ENCODE measurements at regions not wholly inside any gene's neighbourhood (a gene's known extent, or its start where the extent isn't known, plus 50 kb on each side); places are given as distances from the start of the nearest gene placed in this dataset.

DNA sequence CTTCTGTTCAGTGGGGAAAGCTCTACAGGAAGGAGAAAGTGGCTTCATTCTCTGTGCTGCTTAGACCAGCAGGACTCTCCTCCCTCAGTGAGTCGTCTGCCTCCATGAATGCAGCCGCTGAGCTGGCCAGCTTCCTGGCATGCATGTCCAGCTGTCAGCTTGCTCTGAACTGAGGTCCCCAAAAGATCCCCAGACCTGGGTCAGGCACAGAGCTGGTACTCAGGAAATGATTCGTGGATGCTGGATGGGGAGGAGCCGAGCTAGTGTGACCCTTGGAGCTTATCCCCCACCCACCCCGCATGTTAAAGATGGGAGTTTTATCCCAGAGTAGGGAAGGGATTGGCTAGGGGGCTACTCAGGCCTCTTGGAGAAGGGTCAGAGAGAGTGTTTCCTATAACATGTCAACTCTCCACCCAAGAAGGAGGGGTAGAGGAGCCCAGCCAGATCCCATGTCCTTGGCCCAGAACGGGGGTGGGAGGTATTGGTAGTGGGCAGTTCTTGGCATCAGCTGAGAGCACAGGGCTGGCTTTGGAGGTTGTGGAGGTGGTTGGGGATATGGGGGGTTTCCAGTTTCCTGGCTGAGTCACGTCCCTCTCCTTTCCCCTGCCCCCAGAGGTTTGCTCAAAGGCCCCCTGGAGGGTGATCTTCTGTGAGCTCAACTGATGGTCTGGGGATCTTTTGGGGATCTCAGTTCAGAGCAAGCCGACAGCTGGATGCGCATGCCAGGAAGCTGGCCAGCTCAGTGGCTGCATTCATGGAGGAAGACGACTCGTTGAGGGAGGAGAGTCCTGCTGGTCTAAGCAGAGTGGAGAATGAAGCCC is 110.1 kb downstream of the FOXD2 start:
- in situ Hi-C loops (cut with MboI; ENCODE audit: low pct_unique_long_range_greater_than_20kb in 2 of 9, low sequenced_read_pairs in 9 of 9, unreplicated experiment in 9 of 9): loop anchor here in 1 of 9 experiments (25.0 kb wide), 1 partner anchor 164 kb away; no protein-coding TSS in a partner anchor
- peak in 2 of 8 experiments; percentile 23 to 24 for ATAC-seq (replicated peaks in 6 of 8)

DNA sequence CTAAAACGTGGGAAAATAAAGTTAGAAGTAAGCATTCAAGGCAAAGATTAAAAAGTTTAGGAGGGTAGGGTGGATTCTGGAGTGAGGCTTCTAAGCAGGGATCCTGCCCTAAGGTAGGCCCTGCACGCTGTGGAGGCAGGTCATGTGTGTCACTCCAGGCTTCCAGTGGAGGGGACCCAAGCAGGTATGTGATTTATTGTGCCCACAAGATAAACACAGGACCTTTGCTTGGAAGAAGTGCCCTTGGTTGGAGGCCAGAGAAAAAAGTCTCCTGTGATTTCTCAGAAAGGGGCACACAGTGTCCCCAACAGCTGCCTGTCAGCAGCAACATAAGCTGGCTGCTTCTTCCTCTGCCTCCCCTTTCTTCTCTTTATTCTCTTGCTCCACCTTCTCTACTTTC is 110.8 kb downstream of the FOXD2 start:
- ATAC-seq (replicated peaks in 6 of 8): no peak
- in situ Hi-C loops (cut with MboI; ENCODE audit: low pct_unique_long_range_greater_than_20kb in 2 of 9, low sequenced_read_pairs in 9 of 9, unreplicated experiment in 9 of 9): loop anchor here in 1 of 9 experiments (25.0 kb wide), 1 partner anchor 164 kb away; no protein-coding TSS in a partner anchor

More for the DNA sequence above, 110.1 kb downstream of the FOXD2 start:
- no peak overlapping the region for H3K27ac ChIP-seq
- WGBS, 10 experiments: 27 to 60% (median 40%) methylated on average over 3 to 9 of the region's 11 CpGs; no CpG with 5 or more reads in 3 of the 10 experiments
- no peak overlapping the region for H3K4me3 ChIP-seq
- H3K4me1 ChIP-seq (replicated peaks in 1 of 2): no peaks in the 10 kb centered on the region

DNA sequence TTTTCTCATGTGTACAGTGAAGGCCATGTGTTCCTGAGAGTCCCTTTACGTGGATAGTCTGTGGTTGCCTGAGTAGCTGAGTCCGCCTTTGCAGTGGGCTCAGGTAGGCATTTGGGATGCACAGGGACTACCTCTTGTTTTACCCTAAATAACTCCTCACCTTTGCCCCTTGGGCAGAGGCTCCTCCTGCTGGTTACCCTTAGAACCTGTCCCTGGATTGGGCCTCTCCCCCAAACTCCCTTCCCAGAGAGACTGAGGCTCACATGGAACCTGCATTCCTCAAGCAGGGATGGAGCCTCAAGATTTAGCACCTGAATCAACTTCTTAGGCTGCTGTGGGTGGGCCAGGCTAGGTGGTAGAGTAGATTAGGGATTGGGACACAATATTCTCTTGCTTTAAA is 111.7 kb downstream of the FOXD2 start:
- ATAC-seq (replicated peaks in 6 of 8): no peak
- Histone ChIP-seq H3K27ac (no peak overlapping the region), H3K4me3 (no peak overlapping the region), H3K4me1 (replicated peaks in 1 of 2) (no peaks in the 10 kb centered on the region)
- WGBS, 10 experiments: 40 to 100% (median 90%) methylated on average over 1 to 2 of the region's 2 CpGs; no CpG with 5 or more reads in 3 of the 10 experiments
- in situ Hi-C loops (cut with MboI; ENCODE audit: low pct_unique_long_range_greater_than_20kb in 2 of 9, low sequenced_read_pairs in 9 of 9, unreplicated experiment in 9 of 9): loop anchor here in 1 of 9 experiments (25.0 kb wide), 1 partner anchor 163 kb away; no protein-coding TSS in a partner anchor

More for the DNA sequence above, 110.8 kb downstream of the FOXD2 start:
- no peaks in the 10 kb centered on the region for H3K4me1 ChIP-seq (replicated peaks in 1 of 2)
- no peak overlapping the region for H3K27ac ChIP-seq
- WGBS, 10 experiments: 0 to 77% (median 57%) methylated on average over 1 to 2 of the region's 2 CpGs; no CpG with 5 or more reads in 2 of the 10 experiments
- no peak overlapping the region for H3K4me3 ChIP-seq

DNA sequence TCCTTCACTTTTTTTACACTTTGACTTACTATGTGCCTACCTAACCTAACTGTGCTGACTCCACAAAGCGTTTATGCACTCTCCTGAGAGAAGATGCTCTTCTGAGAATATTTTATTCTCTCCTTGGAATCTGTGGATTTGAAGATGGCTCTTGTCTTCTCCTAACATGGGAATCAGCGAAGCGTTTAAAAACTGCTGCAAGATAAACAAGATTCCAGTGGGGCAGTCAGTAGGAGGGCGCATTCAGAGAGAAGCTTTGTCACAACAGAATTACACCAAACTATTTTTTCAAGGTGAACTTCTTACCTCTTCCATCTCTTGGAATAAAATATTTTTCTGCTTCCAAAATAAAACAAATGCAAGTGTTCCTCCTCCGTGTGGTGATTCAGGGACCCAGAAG is 113.1 kb downstream of the FOXD2 start:
- WGBS, 10 experiments: 17 to 100% (median 82%) methylated on average over 1 to 5 of the region's 5 CpGs
- Histone ChIP-seq H3K4me3 (no peak overlapping the region), H3K27ac (no peak overlapping the region), H3K4me1 (replicated peaks in 1 of 2) (no peaks in the 10 kb centered on the region)
- no peak for ATAC-seq (replicated peaks in 6 of 8)
- in situ Hi-C loops (cut with MboI; ENCODE audit: low pct_unique_long_range_greater_than_20kb in 2 of 9, low sequenced_read_pairs in 9 of 9, unreplicated experiment in 9 of 9): no loop called here

DNA sequence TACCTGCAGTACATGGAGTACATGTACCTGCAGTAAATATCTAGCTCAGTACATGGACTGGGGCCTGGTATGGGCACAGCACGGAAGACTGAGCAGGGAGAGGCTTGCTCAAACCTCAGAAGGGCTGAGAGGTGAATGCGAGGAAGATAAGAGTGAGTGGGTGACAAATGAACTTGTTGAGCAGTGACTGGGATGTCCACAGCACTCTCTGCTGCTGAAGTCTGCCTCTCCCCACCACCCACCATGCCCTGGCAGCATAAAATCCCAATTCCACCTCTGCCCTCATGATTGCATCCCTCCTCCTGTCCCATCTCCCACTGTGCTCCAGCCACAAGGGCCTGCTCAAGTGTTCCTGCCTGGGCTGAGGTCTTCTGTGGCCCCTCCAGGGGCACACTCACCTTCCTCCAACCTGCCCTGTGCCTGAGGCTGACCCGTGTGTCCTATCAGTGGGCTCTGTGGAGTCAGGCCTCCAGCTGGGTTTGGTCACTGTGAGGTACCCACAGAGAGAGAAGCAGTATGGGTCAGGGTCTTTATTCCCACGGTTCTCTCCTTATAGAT is 114.2 kb downstream of the FOXD2 start:
- H3K4me1 ChIP-seq (replicated peaks in 1 of 2): no peaks in the 10 kb centered on the region
- in situ Hi-C loops (cut with MboI; ENCODE audit: low pct_unique_long_range_greater_than_20kb in 2 of 9, low sequenced_read_pairs in 9 of 9, unreplicated experiment in 9 of 9): no loop called here
- no peak overlapping the region for H3K27ac ChIP-seq
- no peak for ATAC-seq (replicated peaks in 6 of 8)
- WGBS, 10 experiments: 50 to 90% (median 69%) methylated on average over 2 to 4 of the region's 4 CpGs; no CpG with 5 or more reads in 4 of the 10 experiments
- H3K4me3 ChIP-seq: no peak overlapping the region

DNA sequence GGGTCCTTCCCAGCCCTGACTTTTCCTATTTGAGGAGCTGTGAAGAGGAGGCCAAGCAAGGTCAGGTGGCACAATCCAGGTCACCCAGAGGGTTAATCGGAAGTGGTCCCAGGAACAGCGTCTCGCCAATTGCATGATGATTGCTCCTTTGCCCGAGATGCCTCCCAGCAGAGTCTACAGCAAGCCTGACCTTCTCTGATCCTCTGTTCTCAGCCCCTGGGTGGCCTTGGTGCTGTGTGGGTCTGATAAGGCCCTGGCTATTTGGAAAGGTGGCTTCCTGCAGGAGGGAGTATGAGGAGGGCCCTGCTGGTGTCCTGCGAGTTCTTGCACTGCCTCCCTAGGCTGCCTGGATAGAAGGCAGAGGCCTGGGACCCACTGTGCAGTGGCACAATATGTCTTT is 116.2 kb downstream of the FOXD2 start:
- in situ Hi-C loops (cut with MboI; ENCODE audit: low pct_unique_long_range_greater_than_20kb in 2 of 9, low sequenced_read_pairs in 9 of 9, unreplicated experiment in 9 of 9): no loop called here
- 20 to 94% (median 83%) methylated on average over 1 to 5 of the region's 5 CpGs; no CpG with 5 or more reads in 5 of the 10 experiments for WGBS, 10 experiments
- no peak for ATAC-seq (replicated peaks in 6 of 8)

DNA sequence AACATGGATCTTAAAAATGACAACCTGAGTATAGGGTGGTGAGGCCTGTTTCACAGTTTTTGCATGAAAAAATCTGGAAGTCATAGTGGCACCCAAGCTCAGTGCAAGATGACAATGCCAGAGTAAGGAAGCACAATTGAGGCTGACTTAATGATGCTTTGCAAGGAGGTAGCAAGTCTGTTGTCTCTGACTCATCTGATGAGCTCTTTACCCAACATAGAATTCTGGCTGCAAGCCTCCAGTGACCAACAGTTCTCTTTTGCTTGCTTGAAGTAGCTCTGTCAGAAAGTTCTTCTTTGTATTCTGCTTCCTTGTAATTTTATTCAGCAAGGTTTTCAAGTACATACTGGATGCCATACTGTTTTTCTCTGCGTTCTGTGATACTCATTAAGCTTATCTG is 117.1 kb downstream of the FOXD2 start:
- WGBS, 10 experiments: 20 to 100% (median 95%) methylated on average over 1 of the region's 1 CpG; no CpG with 5 or more reads in 2 of the 10 experiments
- no peak overlapping the region for H3K4me3 ChIP-seq
- in situ Hi-C loops (cut with MboI; ENCODE audit: low pct_unique_long_range_greater_than_20kb in 2 of 9, low sequenced_read_pairs in 9 of 9, unreplicated experiment in 9 of 9): no loop called here
- no peak for ATAC-seq (replicated peaks in 6 of 8)
- peaks cover 2 to 4% of the 10 kb centered on the region in 2 donors for H3K4me1 ChIP-seq (replicated peaks in 1 of 2)
- H3K27ac ChIP-seq: no peak overlapping the region

More for the DNA sequence above, 116.2 kb downstream of the FOXD2 start:
- no peaks in the 10 kb centered on the region for H3K4me1 ChIP-seq (replicated peaks in 1 of 2)
- H3K4me3 ChIP-seq: no peak overlapping the region
- H3K27ac ChIP-seq: no peak overlapping the region

DNA sequence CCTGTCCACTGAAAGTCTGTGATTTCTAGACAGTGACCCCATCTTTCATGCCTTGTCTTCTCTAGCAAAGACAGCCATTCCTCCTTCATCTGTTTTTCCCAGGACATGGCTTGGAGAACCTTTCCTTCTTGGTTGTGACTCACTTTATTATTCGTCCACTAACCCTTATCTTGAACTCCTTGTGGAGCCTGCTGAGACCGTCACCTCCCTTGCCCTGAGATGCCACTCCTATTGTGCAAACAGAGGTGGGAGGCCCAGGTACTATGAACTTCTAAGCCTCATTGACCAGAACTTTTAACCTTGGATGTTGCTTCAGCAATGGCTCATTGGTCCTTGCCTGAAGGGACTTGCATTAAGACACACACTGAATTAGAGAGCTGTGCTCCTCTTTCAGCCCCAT is 117.5 kb downstream of the FOXD2 start:
- no peak for ATAC-seq (replicated peaks in 6 of 8)
- Histone ChIP-seq H3K4me3 (no peak overlapping the region), H3K27ac (no peak overlapping the region), H3K4me1 (replicated peaks in 1 of 2) (peaks cover 6 to 8% of the 10 kb centered on the region in 2 donors)
- in situ Hi-C loops (cut with MboI; ENCODE audit: low pct_unique_long_range_greater_than_20kb in 2 of 9, low sequenced_read_pairs in 9 of 9, unreplicated experiment in 9 of 9): no loop called here
- WGBS, 10 experiments: 39 to 100% (median 91%) methylated on average over 1 to 2 of the region's 2 CpGs; no CpG with 5 or more reads in 4 of the 10 experiments

DNA sequence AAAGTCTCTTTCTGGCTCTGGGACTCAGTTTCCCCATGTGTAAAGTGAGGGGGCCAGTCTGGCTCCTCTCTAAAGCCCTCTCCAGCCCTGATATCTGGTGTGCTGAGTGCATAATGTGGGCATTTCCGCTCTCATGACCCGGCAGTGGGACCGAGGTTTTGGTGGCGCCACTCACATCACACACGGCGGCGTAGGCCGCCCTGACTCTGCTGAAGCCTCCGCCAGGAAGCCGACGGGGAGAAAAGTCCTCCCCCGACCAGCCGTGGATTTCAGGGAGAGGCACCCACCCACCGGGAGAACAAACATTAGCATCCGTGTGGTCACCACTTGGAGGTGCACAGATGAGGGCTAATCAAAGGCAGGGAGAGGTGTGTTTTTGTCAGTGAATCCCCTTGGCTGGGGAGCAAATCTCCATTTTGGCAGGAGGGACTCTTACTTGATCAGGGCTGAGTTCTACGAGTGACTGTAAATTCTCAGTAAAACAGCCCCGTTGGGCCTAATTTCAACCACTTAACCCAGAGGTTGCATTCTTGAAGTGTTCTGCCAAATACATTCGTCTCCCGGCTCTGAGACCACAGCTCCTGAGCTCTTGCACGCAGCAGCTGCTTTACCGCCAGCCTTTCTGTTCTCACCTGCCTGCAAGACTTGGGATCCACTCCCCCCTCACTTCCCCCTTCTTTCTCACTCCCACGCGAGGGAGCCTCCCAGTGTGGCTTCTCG is 118.2 kb downstream of the FOXD2 start:
- Histone ChIP-seq H3K4me1 (replicated peaks in 1 of 2) (peaks cover 6 to 12% of the 10 kb centered on the region in 2 donors), H3K27ac (no peak overlapping the region), H3K4me3 (no peak overlapping the region)
- in situ Hi-C loops (cut with MboI; ENCODE audit: low pct_unique_long_range_greater_than_20kb in 2 of 9, low sequenced_read_pairs in 9 of 9, unreplicated experiment in 9 of 9): no loop called here
- peak in 1 of 8 experiments; percentile 25 for ATAC-seq (replicated peaks in 6 of 8)
- 40 to 87% (median 71%) methylated on average over 3 to 24 of the region's 24 CpGs; no CpG with 5 or more reads in 1 of the 10 experiments for WGBS, 10 experiments

DNA sequence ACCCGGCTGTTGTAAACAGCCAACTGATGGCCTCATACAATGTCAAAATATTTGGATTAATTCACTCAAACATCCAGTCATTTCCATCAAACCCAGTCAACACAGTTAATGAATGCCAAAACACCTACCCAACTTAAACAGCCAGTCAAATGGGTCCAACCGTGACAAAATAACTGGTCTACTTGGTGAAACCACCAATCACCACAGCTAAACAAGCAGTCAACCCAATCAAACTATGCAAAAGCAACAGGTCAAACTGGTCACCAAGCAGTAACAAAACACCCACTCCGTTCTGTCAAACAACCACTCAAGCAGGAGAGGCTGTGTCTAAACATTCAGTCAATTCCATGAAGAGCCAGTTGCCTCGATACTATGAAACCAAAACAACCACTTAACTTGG is 119.2 kb downstream of the FOXD2 start:
- in situ Hi-C loops (cut with MboI; ENCODE audit: low pct_unique_long_range_greater_than_20kb in 2 of 9, low sequenced_read_pairs in 9 of 9, unreplicated experiment in 9 of 9): no loop called here

DNA sequence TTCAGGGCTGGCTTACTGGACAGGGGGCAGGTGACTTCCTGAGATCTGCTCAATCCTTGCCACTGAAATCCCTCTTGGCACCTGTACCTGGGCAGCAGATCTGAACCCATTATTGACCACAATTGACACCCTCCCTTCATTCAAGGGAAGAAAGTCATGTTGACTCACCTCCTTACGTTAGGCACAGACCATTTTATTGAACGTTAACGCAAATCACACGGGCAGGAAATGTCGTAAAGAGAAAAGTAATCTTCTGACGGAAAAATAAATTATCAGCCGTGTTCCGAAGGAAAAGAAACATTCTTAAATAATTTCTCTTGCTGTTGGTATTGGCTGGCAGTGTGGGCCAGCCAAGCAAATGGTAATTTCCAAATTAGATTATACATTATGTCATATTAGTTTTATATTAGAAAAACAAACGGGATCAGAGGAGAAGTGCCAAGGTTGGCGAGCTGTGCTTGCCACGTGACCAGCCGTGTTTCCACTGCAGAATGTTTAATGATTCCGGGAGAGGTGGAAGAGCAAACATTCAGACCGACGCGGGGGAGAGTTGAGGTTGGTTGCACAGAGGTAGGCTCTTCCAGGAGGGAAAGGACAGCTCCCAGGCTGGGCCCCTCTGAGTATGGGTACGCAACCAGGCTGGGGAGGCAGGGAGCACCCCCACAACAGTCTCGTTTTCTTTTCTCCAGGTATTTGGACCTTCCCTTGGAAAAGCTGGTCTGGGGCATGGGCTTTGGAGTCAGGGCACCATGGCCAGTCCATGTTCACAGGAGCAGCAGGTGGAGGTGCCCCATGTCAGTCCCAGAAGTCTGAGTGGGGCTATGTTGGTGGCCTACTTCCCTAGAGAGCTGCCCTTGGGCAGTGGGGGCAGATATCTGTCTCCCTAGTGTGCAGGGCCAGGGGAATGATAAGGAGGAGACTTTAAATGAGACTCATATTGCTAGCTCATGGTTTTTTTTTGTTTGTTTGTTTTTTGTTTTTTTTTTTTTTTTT is 121.1 kb downstream of the FOXD2 start:
- ATAC-seq (replicated peaks in 6 of 8): peak in 1 of 8 experiments; percentile 65
- Histone ChIP-seq H3K27ac (no peak overlapping the region), H3K4me3 (no peak overlapping the region), H3K4me1 (replicated peaks in 1 of 2) (peaks cover 6 to 16% of the 10 kb centered on the region in 2 donors)
- WGBS, 10 experiments: 0 to 88% (median 73%) methylated on average over 1 to 18 of the region's 18 CpGs
- in situ Hi-C loops (cut with MboI; ENCODE audit: low pct_unique_long_range_greater_than_20kb in 2 of 9, low sequenced_read_pairs in 9 of 9, unreplicated experiment in 9 of 9): no loop called here

More for the DNA sequence above, 119.2 kb downstream of the FOXD2 start:
- WGBS, 10 experiments: 20 to 100% (median 90%) methylated on average over 1 to 4 of the region's 4 CpGs; no CpG with 5 or more reads in 1 of the 10 experiments
- Histone ChIP-seq H3K4me3 (no peak overlapping the region), H3K27ac (no peak overlapping the region), H3K4me1 (replicated peaks in 1 of 2) (peaks cover 6 to 12% of the 10 kb centered on the region in 2 donors)
- no peak for ATAC-seq (replicated peaks in 6 of 8)

All from motor neuron (in vitro differentiated cells).